ENCODE measurements at regions not wholly inside any gene's neighbourhood (a gene's known extent, or its start where the extent isn't known, plus 50 kb on each side); places are given as distances from the start of the nearest gene placed in this dataset.
"Not testable (repeated sequence)": the region's sequence is repeated elsewhere in the genome, so short reads cannot be mapped to it uniquely, and the experiment has no call there.

DNA sequence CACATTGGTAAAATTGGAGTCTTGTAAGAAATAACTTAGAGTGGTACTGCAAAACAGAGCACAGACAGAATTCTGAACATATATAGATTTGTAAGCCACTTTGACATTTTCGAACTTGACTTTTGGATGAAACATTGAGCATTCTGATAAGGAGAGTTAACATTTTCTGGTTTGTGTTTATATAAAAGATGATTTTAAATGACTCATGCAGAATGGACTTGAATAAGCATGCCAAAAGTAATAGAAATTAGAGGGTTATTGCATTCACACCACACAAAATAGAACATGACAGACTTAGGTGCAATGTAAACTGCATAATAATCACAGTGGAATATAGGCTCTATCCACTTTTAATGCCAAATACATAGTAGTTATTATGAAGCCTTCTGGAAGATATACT, 507.0 kb downstream of the DACH1 start:
- no peaks in the 10 kb centered on the region for H3K27me3 ChIP-seq
- no peak overlapping the region for H3K4me3 ChIP-seq
- no peak overlapping the region for H3K27ac ChIP-seq
- no peaks in the 10 kb centered on the region for H3K4me1 ChIP-seq
- no peaks in the 10 kb centered on the region for H3K9me3 ChIP-seq
- 88 to 89% methylated on average over 1 of the region's 1 CpG for WGBS, 2 donors
- H3K36me3 ChIP-seq: no peaks in the 10 kb centered on the region
- no peak for TF ChIP-seq EP300 (IDR thresholded peaks at IDR 0.05)
- TF ChIP-seq, protein P1, sequence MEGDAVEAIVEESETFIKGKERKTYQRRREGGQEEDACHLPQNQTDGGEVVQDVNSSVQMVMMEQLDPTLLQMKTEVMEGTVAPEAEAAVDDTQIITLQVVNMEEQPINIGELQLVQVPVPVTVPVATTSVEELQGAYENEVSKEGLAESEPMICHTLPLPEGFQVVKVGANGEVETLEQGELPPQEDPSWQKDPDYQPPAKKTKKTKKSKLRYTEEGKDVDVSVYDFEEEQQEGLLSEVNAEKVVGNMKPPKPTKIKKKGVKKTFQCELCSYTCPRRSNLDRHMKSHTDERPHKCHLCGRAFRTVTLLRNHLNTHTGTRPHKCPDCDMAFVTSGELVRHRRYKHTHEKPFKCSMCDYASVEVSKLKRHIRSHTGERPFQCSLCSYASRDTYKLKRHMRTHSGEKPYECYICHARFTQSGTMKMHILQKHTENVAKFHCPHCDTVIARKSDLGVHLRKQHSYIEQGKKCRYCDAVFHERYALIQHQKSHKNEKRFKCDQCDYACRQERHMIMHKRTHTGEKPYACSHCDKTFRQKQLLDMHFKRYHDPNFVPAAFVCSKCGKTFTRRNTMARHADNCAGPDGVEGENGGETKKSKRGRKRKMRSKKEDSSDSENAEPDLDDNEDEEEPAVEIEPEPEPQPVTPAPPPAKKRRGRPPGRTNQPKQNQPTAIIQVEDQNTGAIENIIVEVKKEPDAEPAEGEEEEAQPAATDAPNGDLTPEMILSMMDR (IDR thresholded peaks at IDR 0.05): no peak
- TF ChIP-seq POLR2A (IDR thresholded peaks at IDR 0.05): no peak
- no peak for DNase-seq (ENCODE audit: low spot score in 2 of 2)

- Histone ChIP-seq H3K4me1 (no peaks in the 10 kb centered on the region), H3K27me3 (no peaks in the 10 kb centered on the region), H3K36me3 (no peaks in the 10 kb centered on the region), H3K4me3 (no peak overlapping the region), H3K9me3 (no peaks in the 10 kb centered on the region), H3K27ac (no peak overlapping the region)
- WGBS, 2 donors: 91 to 95% methylated on average over 4 of the region's 4 CpGs
- no peak for DNase-seq (ENCODE audit: low spot score in 2 of 2)
- TF ChIP-seq EP300 (IDR thresholded peaks at IDR 0.05): no peak
These were observed 507.4 kb downstream of the DACH1 start for GRCh38 chr13:71359641-71360040.

DNA sequence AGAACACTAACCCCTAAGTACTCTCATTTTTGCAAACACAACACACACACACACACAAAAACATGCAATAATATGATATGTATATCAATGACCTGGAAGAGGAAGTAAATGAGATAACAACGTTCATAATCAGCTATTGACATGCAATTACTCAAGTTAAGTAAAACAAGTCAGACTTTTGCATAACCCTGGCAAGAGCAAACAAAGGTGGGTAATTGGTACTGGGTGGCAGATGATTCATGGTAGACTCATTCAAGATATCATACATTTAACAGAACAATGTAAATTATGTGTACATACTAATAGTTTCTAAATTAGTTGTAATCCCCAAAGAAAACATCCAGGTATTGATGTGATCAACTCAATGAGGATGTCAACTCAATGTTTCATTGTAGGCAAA, 508.8 kb downstream of the DACH1 start:
- WGBS, 2 donors: 45 to 72% methylated on average over 1 of the region's 1 CpG
- no peak overlapping the region for H3K4me3 ChIP-seq
- H3K9me3 ChIP-seq: no peaks in the 10 kb centered on the region
- no peak overlapping the region for H3K27ac ChIP-seq
- TF ChIP-seq, protein P1 (IDR thresholded peaks at IDR 0.05): no peak
- TF ChIP-seq POLR2A (IDR thresholded peaks at IDR 0.05) (no peak), EP300 (IDR thresholded peaks at IDR 0.05) (no peak)
- no peaks in the 10 kb centered on the region for H3K36me3 ChIP-seq
- no peaks in the 10 kb centered on the region for H3K27me3 ChIP-seq
- H3K4me1 ChIP-seq: no peaks in the 10 kb centered on the region
- DNase-seq (ENCODE audit: low spot score in 2 of 2): no peak

DNA sequence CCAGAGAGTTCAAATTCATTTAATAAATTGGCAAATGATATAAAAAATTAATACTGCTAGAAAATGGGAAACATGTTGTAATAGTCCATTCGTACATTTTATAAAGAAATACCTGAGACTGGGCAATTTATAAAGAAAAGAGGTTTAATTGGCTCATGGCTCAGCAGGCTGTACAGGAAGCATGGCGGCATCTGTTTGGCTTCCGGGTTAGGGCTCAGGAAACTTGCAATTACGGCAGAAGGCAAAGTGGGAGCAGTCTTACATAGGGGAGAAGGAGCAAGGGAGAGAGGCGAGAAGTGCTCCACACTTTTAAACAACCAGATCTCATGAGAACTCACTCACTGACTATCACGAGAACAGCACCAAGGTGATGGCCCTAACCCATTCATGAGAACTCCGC, 512.0 kb downstream of the DACH1 start:
- 93 to 94% methylated on average over 7 of the region's 7 CpGs for WGBS, 2 donors
- no peak for DNase-seq (ENCODE audit: low spot score in 2 of 2)
- H3K27me3 ChIP-seq: no peaks in the 10 kb centered on the region
- no peaks in the 10 kb centered on the region for H3K9me3 ChIP-seq
- no peak overlapping the region for H3K4me3 ChIP-seq
- TF ChIP-seq EP300 (IDR thresholded peaks at IDR 0.05): no peak
- no peak for TF ChIP-seq POLR2A (IDR thresholded peaks at IDR 0.05)
- TF ChIP-seq, protein P1 (IDR thresholded peaks at IDR 0.05): no peak
- no peaks in the 10 kb centered on the region for H3K4me1 ChIP-seq
- no peak overlapping the region for H3K27ac ChIP-seq
- no peaks in the 10 kb centered on the region for H3K36me3 ChIP-seq

DNA sequence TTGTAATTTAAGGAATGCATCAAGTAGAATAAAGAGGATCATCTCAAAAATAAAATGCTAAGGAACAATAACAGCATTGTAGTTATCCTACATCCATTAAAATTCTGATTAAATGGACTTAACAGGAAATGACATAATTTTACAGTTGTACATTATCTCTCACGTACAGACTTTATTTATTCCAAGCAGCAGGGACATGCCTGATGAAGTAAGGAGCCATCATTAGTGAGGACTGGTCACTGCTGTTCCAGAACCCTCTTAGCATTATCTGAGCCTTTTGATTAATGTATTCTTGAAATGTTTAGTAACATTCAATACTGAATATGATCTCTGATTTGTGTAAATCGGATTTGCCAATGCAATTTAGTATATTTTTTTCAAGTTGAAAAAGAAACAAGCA, 516.1 kb downstream of the DACH1 start:
- Histone ChIP-seq H3K27ac (no peak overlapping the region), H3K9me3 (peaks cover 0 to 5% (median 0%) of the 10 kb centered on the region in 4 donors), H3K4me3 (no peak overlapping the region), H3K36me3 (no peaks in the 10 kb centered on the region), H3K27me3 (no peaks in the 10 kb centered on the region), H3K4me1 (no peaks in the 10 kb centered on the region)
- DNase-seq (ENCODE audit: low spot score in 2 of 2): no peak
- no peak for TF ChIP-seq POLR2A (IDR thresholded peaks at IDR 0.05)
- TF ChIP-seq, protein P1 (IDR thresholded peaks at IDR 0.05): no peak
- TF ChIP-seq EP300 (IDR thresholded peaks at IDR 0.05): no peak
- 65 to 72% methylated on average over 2 of the region's 2 CpGs for WGBS, 2 donors

- DNase-seq (ENCODE audit: low spot score in 2 of 2); H3K4me1 ChIP-seq; H3K4me3 ChIP-seq; H3K27me3 ChIP-seq; H3K27ac ChIP-seq; H3K36me3 ChIP-seq: not testable (repeated sequence)
- peaks cover 0 to 13% (median 0%) of the 10 kb centered on the region in 4 donors for H3K9me3 ChIP-seq
- 73 to 92% methylated on average over 4 of the region's 4 CpGs for WGBS, 2 donors
These were observed 521.1 kb downstream of the DACH1 start for GRCh38 chr13:71345856-71346255.

All from tibial nerve (tissue), 4 donors.